ENCODE measurements at regions not wholly inside any gene's neighbourhood (a gene's known extent, or its start where the extent isn't known, plus 50 kb on each side); places are given as distances from the start of the nearest gene placed in this dataset.

DNA sequence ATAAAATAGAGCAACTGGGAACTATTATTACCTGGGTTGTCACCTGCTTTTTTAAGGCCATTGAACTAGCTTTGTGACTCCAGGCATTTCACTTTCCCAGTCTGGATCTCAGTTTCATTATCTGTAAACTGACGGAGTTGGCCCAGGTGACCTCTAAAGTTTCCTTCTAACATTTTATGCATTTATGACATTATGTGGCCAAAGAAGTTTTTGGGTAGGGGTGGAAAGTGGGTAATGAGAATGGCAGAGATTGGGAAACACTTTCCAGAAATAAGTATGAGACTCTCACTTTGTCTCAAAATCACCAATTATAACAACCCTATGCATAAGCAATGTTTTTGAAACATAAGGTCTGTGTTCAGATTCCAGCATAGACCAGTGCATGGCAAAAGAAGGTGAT, 99.1 kb upstream of the ARHGEF3 start:
- DNase-seq (ENCODE audit: low read depth in 1 of 2, low spot score in 2 of 2), result no peak
- Histone ChIP-seq H3K9me3 (replicated peaks) (no peaks in the 10 kb centered on the region), H3K36me3 (no peaks in the 10 kb centered on the region), H3K4me1 (replicated peaks) (no peaks in the 10 kb centered on the region), H3K27me3 (replicated peaks) (no peaks in the 10 kb centered on the region), H3K27ac (no peak overlapping the region), H3K4me3 (no peak overlapping the region)

DNA sequence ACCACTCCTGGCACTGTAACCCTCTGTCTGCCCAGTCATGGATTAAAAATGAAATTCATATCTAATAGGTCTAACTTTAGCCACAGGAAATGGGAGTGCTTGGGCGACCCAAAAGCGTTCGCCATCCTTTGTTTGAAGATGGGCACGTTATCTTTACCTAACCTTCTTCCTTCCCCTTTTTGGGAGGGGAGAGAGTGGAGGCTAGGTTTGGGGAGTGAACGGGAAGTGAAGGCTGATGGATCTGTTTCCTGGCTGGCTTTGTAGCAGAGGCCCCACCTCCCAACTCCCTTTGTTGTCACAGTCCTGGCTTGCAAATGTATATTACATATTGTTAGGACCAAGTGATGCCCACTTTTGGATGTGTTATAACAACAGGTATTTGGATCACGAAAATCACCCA, 98.1 kb upstream of the ARHGEF3 start:
- H3K27ac ChIP-seq, result no peak overlapping the region
- DNase-seq (ENCODE audit: low read depth in 1 of 2, low spot score in 2 of 2), result no peak
- H3K36me3 ChIP-seq, result no peaks in the 10 kb centered on the region
- H3K4me1 ChIP-seq (replicated peaks), result no peaks in the 10 kb centered on the region
- H3K27me3 ChIP-seq (replicated peaks), result no peaks in the 10 kb centered on the region
- no peaks in the 10 kb centered on the region for H3K9me3 ChIP-seq (replicated peaks)
- H3K4me3 ChIP-seq, result no peak overlapping the region

DNA sequence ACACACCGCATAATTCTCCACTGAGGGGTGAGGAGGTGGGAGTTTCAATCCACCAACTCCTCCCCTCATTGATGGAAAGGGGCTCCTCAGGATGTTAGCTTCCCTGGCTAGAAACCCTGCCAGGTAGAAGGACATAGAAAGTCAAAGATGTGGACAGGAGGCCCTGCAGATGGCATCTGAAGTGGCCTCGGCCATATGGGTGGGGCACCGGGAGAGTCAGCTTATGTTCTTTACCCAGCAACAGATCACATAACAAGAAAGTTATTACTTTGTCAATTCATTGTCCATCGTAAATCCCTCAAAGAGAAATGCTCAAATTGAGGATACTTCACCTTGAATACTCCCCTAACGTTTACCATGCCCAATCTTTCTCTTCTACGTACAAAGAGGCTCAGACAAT, 97.3 kb upstream of the ARHGEF3 start:
- no peak for DNase-seq (ENCODE audit: low read depth in 1 of 2, low spot score in 2 of 2)
- H3K4me1 ChIP-seq (replicated peaks), result no peaks in the 10 kb centered on the region
- H3K27me3 ChIP-seq (replicated peaks), result no peaks in the 10 kb centered on the region
- no peaks in the 10 kb centered on the region for H3K9me3 ChIP-seq (replicated peaks)
- H3K36me3 ChIP-seq, result no peaks in the 10 kb centered on the region
- no peak overlapping the region for H3K27ac ChIP-seq
- H3K4me3 ChIP-seq, result no peak overlapping the region

DNA sequence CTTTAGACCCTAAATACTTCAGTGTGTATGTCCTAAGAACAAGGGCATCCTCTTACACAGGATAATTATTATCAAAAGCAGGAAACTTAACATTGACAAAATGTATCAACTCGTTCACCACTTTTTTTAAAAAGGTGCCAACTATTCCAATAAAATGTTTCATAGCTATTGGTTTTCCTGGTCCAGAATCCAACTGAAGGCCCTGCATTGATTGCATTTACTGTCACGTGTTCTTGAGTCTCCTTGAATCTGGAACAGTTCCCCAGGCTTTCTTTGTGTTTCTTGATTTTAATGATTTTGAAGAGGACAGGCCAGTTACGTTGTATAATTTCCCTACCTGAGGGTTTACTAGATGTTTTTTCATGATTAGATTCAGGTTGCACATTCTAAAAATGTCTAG, 94.6 kb upstream of the ARHGEF3 start:
- H3K36me3 ChIP-seq, result no peaks in the 10 kb centered on the region
- no peak overlapping the region for H3K27ac ChIP-seq
- H3K4me1 ChIP-seq (replicated peaks), result no peaks in the 10 kb centered on the region
- H3K27me3 ChIP-seq (replicated peaks), result no peaks in the 10 kb centered on the region
- H3K9me3 ChIP-seq (replicated peaks), result no peaks in the 10 kb centered on the region
- H3K4me3 ChIP-seq, result no peak overlapping the region
- DNase-seq (ENCODE audit: low read depth in 1 of 2, low spot score in 2 of 2), result no peak

DNA sequence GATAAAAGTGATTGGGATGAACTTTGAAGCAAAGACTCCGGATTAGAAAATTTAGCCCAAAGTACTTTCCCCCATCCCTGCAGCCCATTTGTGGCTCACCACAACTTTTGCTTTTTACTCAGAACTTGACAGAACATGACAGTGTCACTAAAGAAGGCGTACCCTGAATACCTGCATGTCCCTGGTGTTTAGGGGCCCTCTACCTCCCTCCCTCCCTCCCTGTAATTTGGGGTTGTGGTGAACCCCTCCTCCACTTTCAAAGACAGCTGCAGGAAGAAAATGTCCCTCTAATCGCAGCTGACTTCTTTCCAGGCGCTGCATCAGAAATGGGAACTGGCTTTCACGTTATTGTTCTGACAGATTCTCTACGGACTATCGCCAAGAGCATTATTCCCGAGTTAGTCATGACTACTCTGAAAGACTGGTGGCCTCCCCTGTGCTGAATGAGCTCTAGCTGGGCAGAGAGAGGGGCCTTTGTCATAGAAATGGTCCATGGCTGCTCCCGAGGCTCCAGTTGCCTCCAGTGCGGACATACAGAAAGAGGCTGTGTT, 93.2 kb upstream of the ARHGEF3 start:
- Histone ChIP-seq H3K9me3 (replicated peaks) (no peaks in the 10 kb centered on the region), H3K36me3 (no peaks in the 10 kb centered on the region), H3K4me1 (replicated peaks) (no peaks in the 10 kb centered on the region), H3K4me3 (no peak overlapping the region), H3K27me3 (replicated peaks) (no peaks in the 10 kb centered on the region), H3K27ac (no peak overlapping the region)
- DNase-seq (ENCODE audit: low read depth in 1 of 2, low spot score in 2 of 2), result no peak

DNA sequence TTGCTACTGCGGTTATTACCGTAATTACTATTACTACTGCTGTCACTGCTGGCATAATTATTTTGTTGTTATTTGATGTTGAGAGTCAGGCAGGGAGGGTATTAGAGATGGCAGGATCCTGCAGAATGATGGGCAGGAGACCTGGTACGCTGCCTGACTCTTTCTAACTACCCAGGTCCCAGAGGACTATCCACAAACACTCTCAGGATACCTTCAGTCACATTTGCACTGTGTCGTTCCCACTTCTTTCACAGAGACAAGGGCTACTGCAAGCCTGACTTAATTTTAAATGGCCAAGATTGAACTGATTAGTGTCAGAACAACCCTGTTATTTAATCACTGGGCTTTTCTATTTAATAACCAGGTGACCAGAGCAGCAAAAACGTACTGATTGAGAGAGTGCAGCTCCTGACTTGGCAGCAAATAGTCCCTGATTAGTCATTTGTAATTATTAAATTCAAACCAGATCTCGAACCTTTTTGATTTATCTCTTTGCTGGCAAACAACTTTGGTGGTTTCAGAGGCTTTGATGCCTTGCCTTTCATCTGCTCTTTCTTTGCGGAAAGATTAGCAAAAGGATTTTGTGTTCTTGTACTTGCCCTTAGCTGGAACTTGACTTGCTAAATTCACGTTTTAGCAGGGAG, 88.8 kb upstream of the ARHGEF3 start:
- Histone ChIP-seq H3K27ac (no peak overlapping the region), H3K4me3 (no peak overlapping the region), H3K9me3 (replicated peaks) (no peaks in the 10 kb centered on the region), H3K4me1 (replicated peaks) (no peaks in the 10 kb centered on the region), H3K36me3 (no peaks in the 10 kb centered on the region), H3K27me3 (replicated peaks) (no peaks in the 10 kb centered on the region)
- no peak for DNase-seq (ENCODE audit: low read depth in 1 of 2, low spot score in 2 of 2)

DNA sequence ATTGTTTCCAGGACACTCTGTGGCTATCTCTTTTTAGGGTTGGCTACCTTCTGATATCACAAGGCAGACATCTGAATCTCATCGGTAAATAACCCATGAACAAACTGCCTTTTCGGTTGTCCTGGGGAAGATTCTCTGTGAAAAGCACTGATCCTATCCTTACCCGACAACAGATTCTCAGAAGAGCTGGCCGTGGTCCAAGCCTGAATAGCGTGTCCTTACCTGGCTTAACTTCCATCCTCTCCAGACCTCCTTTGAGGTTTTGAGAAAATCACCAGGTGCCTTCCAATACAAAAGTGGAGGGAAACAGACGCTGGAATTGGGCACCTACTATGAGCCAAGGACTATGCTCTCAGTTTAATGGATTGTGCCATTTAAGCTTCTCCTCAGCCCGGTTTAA, 87.4 kb upstream of the ARHGEF3 start:
- no peak for DNase-seq (ENCODE audit: low read depth in 1 of 2, low spot score in 2 of 2)
- H3K27me3 ChIP-seq (replicated peaks), result no peaks in the 10 kb centered on the region

DNA sequence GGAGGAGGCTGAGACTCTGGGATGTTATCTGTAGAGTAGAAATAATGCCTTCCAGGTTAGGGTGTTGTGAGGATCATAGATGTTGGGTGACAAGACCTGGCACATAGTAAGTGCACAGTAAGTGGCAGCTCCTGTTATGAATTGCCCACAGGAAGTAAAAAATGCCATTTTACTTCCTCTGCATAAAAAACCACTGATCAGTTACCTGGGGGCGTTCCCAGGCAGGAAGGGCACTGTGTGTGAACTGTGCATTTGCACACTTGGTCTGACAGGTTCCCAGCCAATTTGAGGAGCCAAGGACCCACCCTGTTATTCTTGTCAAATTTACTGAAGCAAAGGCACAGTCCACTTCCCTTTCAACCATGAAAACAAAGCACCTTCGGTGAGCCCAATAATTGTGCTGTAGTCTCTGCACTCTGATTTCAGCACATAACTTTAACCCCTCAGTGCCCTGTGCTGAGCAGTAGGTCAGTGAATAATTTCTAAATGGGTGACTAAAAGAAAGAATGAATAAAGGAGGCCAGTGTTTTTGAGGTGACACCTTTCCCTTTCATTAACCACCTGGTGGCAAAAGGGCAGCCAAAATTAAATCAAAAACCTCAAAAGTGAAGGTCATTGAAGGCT, 85.8 kb upstream of the ARHGEF3 start:
- no peak for DNase-seq (ENCODE audit: low read depth in 1 of 2, low spot score in 2 of 2)
- Histone ChIP-seq H3K36me3 (no peaks in the 10 kb centered on the region), H3K27ac (no peak overlapping the region), H3K27me3 (replicated peaks) (no peaks in the 10 kb centered on the region), H3K4me3 (no peak overlapping the region), H3K9me3 (replicated peaks) (no peaks in the 10 kb centered on the region), H3K4me1 (replicated peaks) (no peaks in the 10 kb centered on the region)

More for the DNA sequence above, 87.4 kb upstream of the ARHGEF3 start:
- no peaks in the 10 kb centered on the region for H3K9me3 ChIP-seq (replicated peaks)
- no peaks in the 10 kb centered on the region for H3K36me3 ChIP-seq
- no peak overlapping the region for H3K27ac ChIP-seq
- no peaks in the 10 kb centered on the region for H3K4me1 ChIP-seq (replicated peaks)
- H3K4me3 ChIP-seq, result no peak overlapping the region

DNA sequence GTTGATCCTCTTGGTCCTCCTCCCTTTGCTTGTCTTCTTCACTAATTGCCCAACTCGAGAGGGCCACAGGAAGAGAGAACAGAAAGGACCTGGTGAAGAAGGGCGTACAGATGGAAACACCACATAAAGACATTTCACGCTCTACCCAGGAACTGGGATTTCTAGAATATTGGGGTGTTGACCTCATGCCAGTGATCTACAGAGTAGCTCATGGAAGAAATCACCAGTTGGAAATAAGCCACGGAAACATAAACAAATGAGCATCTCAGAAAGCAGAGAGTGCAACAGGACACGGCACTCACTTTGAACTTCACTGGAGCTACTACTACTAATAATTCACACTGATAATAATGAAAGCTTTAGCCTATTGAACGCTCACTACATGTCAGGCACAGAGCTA, 84.6 kb upstream of the ARHGEF3 start:
- Histone ChIP-seq H3K4me1 (replicated peaks) (no peaks in the 10 kb centered on the region), H3K4me3 (no peak overlapping the region), H3K9me3 (replicated peaks) (no peaks in the 10 kb centered on the region), H3K36me3 (no peaks in the 10 kb centered on the region), H3K27ac (no peak overlapping the region), H3K27me3 (replicated peaks) (no peaks in the 10 kb centered on the region)
- DNase-seq (ENCODE audit: low read depth in 1 of 2, low spot score in 2 of 2), result no peak

DNA sequence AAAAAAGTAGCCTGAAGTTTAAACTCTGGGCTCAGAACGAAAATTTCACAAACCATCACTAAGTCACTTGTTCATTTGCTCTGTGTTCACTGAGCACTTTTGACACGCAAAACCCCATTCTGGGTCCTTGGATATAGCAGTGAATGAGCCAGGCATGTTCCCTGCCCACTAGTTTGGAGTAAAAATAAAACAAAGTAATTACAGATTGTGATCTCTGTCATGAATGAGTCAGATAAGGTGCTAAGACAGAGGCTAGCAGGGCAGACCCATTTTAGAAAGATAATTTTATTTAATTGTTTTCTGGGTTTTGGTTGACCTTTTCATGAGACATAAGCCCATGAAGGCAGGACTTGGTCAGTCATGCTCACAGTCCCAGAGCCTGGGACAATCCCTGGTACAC, 84.1 kb upstream of the ARHGEF3 start:
- no peak overlapping the region for H3K27ac ChIP-seq
- no peak for DNase-seq (ENCODE audit: low read depth in 1 of 2, low spot score in 2 of 2)
- H3K4me3 ChIP-seq, result no peak overlapping the region
- no peaks in the 10 kb centered on the region for H3K4me1 ChIP-seq (replicated peaks)
- H3K27me3 ChIP-seq (replicated peaks), result no peaks in the 10 kb centered on the region
- no peaks in the 10 kb centered on the region for H3K36me3 ChIP-seq
- no peaks in the 10 kb centered on the region for H3K9me3 ChIP-seq (replicated peaks)

DNA sequence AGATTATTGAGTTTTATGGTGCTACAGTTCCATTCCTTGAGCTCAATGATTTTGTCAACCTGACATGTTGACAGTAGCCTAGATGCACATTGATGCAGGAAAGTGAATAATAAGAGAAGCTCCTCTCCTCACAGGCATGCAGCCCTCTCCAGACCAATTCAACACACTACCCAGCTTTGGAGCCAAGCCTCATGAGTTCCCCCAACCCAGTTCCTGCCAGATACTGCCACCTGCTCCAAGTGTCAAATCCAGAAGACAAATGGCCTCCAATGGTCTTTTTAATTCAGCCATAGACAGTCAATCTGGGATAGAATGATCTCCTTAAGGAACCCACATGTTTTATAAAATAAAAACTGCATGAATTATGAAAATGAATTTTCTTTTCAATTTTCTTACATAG, 83.7 kb upstream of the ARHGEF3 start:
- Histone ChIP-seq H3K27ac (no peak overlapping the region), H3K36me3 (no peaks in the 10 kb centered on the region)

DNA sequence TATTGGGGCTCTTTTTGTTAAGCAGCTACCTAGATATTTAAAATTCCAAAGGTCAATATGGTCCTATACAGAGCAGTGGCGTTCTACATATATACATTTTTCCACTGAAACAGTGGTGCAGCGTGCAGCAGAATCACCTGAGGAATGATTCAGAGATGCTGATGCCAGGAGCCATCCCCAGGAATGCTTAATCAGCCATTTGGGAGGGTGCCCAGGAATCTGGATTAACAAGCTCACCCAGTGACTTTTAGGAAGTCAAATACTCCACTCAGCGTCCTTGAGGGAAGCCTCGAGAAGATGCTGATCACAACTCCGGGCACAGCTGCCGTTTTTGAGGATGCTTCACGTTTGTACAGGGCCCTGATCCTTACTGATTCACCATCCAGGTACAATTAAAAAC, 82.6 kb upstream of the ARHGEF3 start:
- H3K4me3 ChIP-seq, result no peak overlapping the region
- no peak overlapping the region for H3K27ac ChIP-seq
- H3K4me1 ChIP-seq (replicated peaks), result no peaks in the 10 kb centered on the region
- no peaks in the 10 kb centered on the region for H3K9me3 ChIP-seq (replicated peaks)
- DNase-seq (ENCODE audit: low read depth in 1 of 2, low spot score in 2 of 2), result no peak
- no peaks in the 10 kb centered on the region for H3K36me3 ChIP-seq
- H3K27me3 ChIP-seq (replicated peaks), result no peaks in the 10 kb centered on the region

More for the DNA sequence above, 83.7 kb upstream of the ARHGEF3 start:
- H3K9me3 ChIP-seq (replicated peaks), result no peaks in the 10 kb centered on the region
- DNase-seq (ENCODE audit: low read depth in 1 of 2, low spot score in 2 of 2), result no peak
- H3K27me3 ChIP-seq (replicated peaks), result no peaks in the 10 kb centered on the region
- no peaks in the 10 kb centered on the region for H3K4me1 ChIP-seq (replicated peaks)
- H3K4me3 ChIP-seq, result no peak overlapping the region

DNA sequence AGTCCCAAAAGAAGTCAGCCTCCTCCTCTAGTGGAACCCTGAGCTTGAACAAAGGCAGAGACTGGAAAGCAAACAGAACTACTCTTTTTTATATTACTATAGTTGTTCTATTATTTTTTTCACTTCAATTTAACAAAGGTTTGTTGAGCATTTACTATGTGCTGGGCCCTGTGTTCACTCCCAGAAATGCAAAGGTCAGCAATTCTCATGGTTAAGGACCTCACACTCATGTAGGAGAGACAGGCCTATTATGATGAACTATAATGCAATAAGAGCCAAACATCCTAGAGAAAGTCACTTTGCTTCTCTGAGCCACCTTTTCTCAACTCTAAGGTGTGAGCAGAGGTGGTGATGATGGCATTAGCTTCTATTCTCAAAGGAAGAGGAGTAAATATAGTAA, 82.1 kb upstream of the ARHGEF3 start:
- Histone ChIP-seq H3K36me3 (no peaks in the 10 kb centered on the region), H3K4me3 (no peak overlapping the region), H3K27ac (no peak overlapping the region), H3K9me3 (replicated peaks) (no peaks in the 10 kb centered on the region), H3K4me1 (replicated peaks) (no peaks in the 10 kb centered on the region), H3K27me3 (replicated peaks) (no peaks in the 10 kb centered on the region)
- DNase-seq (ENCODE audit: low read depth in 1 of 2, low spot score in 2 of 2), result no peak

DNA sequence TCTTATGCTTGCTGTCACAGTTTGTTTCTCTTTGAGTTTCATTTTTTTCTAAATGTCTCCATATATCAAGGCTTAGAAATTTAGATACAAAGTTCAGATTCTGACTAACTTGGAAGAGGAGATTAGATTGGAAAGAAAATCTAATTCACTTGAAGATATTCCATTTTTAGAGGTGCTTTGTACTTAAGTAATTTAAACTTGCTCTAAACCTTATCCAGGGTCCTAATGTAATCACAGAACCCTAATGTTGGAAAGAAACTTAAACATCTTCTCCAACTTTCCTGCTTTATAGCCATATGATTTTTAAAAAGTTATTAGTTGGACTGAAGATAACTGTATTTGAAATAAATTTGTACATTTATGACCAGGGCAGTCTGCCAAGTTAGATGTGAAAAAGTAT, 81.1 kb upstream of the ARHGEF3 start:
- H3K27ac ChIP-seq, result no peak overlapping the region
- no peaks in the 10 kb centered on the region for H3K9me3 ChIP-seq (replicated peaks)
- no peaks in the 10 kb centered on the region for H3K4me1 ChIP-seq (replicated peaks)
- H3K36me3 ChIP-seq, result no peaks in the 10 kb centered on the region
- no peak for DNase-seq (ENCODE audit: low read depth in 1 of 2, low spot score in 2 of 2)
- H3K27me3 ChIP-seq (replicated peaks), result no peaks in the 10 kb centered on the region
- no peak overlapping the region for H3K4me3 ChIP-seq

DNA sequence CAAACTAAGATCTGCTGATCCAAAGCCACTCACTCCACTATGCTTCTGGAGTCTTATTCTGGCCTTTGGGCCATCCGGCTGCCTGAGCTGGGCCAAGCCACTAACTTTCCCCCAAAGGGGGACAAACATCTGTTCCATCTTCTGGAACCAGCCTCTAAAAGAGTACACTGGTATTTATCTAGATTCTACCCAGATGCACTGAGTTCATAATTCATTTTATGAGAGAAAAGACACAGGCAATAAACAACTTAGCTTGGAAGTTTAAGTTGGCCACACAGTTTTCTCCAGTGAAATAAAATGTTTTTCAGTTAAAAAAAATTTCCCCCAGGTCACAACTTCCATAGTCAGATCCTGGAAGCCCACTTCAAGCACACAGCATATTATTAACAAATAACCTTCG, 80.1 kb upstream of the ARHGEF3 start:
- Histone ChIP-seq H3K4me1 (replicated peaks) (no peaks in the 10 kb centered on the region), H3K27me3 (replicated peaks) (no peaks in the 10 kb centered on the region), H3K9me3 (replicated peaks) (no peaks in the 10 kb centered on the region), H3K4me3 (no peak overlapping the region), H3K27ac (no peak overlapping the region), H3K36me3 (no peaks in the 10 kb centered on the region)
- DNase-seq (ENCODE audit: low read depth in 1 of 2, low spot score in 2 of 2), result no peak
